ENCODE measurements at regions not wholly inside any gene's neighbourhood (a gene's known extent, or its start where the extent isn't known, plus 50 kb on each side); places are given as distances from the start of the nearest gene placed in this dataset.

DNA sequence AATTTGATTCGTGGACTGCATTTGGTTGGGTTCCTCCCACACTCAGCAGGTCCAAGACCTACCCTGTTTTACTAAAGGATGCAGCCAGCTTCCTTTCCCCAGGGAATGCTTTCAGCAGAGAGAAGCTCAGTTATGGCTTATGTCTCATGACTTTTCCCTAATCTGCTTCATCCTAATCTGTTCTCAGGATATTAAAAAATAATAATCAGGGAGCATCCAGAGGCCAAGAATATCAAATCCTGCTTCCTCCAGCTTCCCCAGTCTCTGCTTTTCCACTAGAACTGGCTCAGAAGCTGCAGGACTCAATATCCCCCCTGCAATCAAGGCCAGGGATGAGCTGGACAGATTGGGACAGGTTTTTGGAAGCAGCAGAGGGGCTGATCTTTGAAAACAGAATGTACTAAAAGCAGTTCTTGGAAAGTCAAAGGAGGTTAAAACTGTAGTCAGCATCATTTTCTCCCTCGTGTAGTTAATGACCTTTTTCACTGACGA is 326.9 kb upstream of the TNP1 start:
- Histone ChIP-seq H3K9ac (ENCODE audit: control insufficient read depth, extremely low read depth, insufficient read depth, low read length) (no peak overlapping the region), H4K20me1 (ENCODE audit: control insufficient read depth, extremely low read depth, insufficient read depth, low read length) (no peaks in the 10 kb centered on the region), H3K27me3 (ENCODE audit: control insufficient read depth, extremely low read depth, insufficient read depth, low read length) (no peaks in the 10 kb centered on the region), H3K4me3 (ENCODE audit: control insufficient read depth in 2 of 3, extremely low read depth in 1 of 3, insufficient read depth in 2 of 3, low read depth in 1 of 3, low read length in 3 of 3) (no peak overlapping the region), H3K27ac (ENCODE audit: control insufficient read depth, insufficient read depth, low read length) (no peak overlapping the region), H3K9me3 (ENCODE audit: control insufficient read depth, low read depth, low read length) (no peaks in the 10 kb centered on the region), H2AFZ (ENCODE audit: control insufficient read depth, low read length) (no peak overlapping the region), H3K4me2 (ENCODE audit: control insufficient read depth, extremely low read depth, insufficient read depth, low read depth, low read length) (no peak overlapping the region), H3K4me1 (ENCODE audit: control insufficient read depth, extremely low read depth, insufficient read depth, low read length) (no peaks in the 10 kb centered on the region), H3K79me2 (ENCODE audit: control insufficient read depth, insufficient read depth, low read length) (no peaks in the 10 kb centered on the region), H3K9me1 (ENCODE audit: control insufficient read depth, extremely low read depth, insufficient read depth, low read length) (no peaks in the 10 kb centered on the region), H3K36me3 (ENCODE audit: control insufficient read depth in 2 of 2, extremely low read depth in 1 of 2, insufficient read depth in 2 of 2, low read length in 2 of 2) (no peaks in the 10 kb centered on the region)
- DNase-seq (ENCODE audit: low read depth, low spot score) (no peak), FAIRE-seq (no peak)
- TF ChIP-seq EZH2 (IDR thresholded peaks at IDR 0.05; ENCODE audit: low read length) (no peak), CTCF (optimal IDR thresholded peaks at IDR 0.05 in 1 of 3, IDR thresholded peaks at IDR 0.05 in 1 of 3, conservative IDR thresholded peaks at IDR 0.05 in 1 of 3; ENCODE audit: extremely low read depth in 1 of 3, insufficient read depth in 2 of 3, low read length in 3 of 3) (no peak)
- dilution Hi-C loops (cut with MboI; ENCODE audit: extremely low pct_ligation_motif_present, low sequenced_read_pairs), result no loop called here

- H3K4me3 ChIP-seq (ENCODE audit: control insufficient read depth in 2 of 3, extremely low read depth in 1 of 3, insufficient read depth in 2 of 3, low read depth in 1 of 3, low read length in 3 of 3), result no peak overlapping the region
- H3K36me3 ChIP-seq (ENCODE audit: control insufficient read depth in 2 of 2, extremely low read depth in 1 of 2, insufficient read depth in 2 of 2, low read length in 2 of 2), result no peaks in the 10 kb centered on the region
- H3K9ac ChIP-seq (ENCODE audit: control insufficient read depth, extremely low read depth, insufficient read depth, low read length), result no peak overlapping the region
- H3K27me3 ChIP-seq (ENCODE audit: control insufficient read depth, extremely low read depth, insufficient read depth, low read length), result no peaks in the 10 kb centered on the region
- TF ChIP-seq EZH2 (IDR thresholded peaks at IDR 0.05; ENCODE audit: low read length) (no peak), CTCF (optimal IDR thresholded peaks at IDR 0.05 in 1 of 3, IDR thresholded peaks at IDR 0.05 in 1 of 3, conservative IDR thresholded peaks at IDR 0.05 in 1 of 3; ENCODE audit: extremely low read depth in 1 of 3, insufficient read depth in 2 of 3, low read length in 3 of 3) (no peak)
- DNase-seq (ENCODE audit: low read depth, low spot score) (no peak), FAIRE-seq (no peak)
- H3K9me1 ChIP-seq (ENCODE audit: control insufficient read depth, extremely low read depth, insufficient read depth, low read length), result no peaks in the 10 kb centered on the region
- no peaks in the 10 kb centered on the region for H4K20me1 ChIP-seq (ENCODE audit: control insufficient read depth, extremely low read depth, insufficient read depth, low read length)
- no peak overlapping the region for H3K4me2 ChIP-seq (ENCODE audit: control insufficient read depth, extremely low read depth, insufficient read depth, low read depth, low read length)
- H3K79me2 ChIP-seq (ENCODE audit: control insufficient read depth, insufficient read depth, low read length), result no peaks in the 10 kb centered on the region
- H2AFZ ChIP-seq (ENCODE audit: control insufficient read depth, low read length), result no peak overlapping the region
- H3K9me3 ChIP-seq (ENCODE audit: control insufficient read depth, low read depth, low read length), result no peaks in the 10 kb centered on the region
- dilution Hi-C loops (cut with MboI; ENCODE audit: extremely low pct_ligation_motif_present, low sequenced_read_pairs), result no loop called here
- H3K27ac ChIP-seq (ENCODE audit: control insufficient read depth, insufficient read depth, low read length), result no peak overlapping the region
- no peaks in the 10 kb centered on the region for H3K4me1 ChIP-seq (ENCODE audit: control insufficient read depth, extremely low read depth, insufficient read depth, low read length)
Observed at GRCh38 chr2:217186152-217186551, 326.3 kb upstream of the TNP1 start.

Data from keratinocyte (primary cell).